A549 (cell line): ENCODE measurements at regions not wholly inside any gene's neighbourhood (a gene's known extent, or its start where the extent isn't known, plus 50 kb on each side); places are given as distances from the start of the nearest gene placed in this dataset.

ENCODE experiments used
- ATAC-seq, 2 experiments: fragments of 200-7000 bp in 1 of 2; fragments of >200 bp in 1 of 2; cut with Nextera tagmentation in 1 of 2; cut with Tn5 transposase in 1 of 2; 3 replicates each; pipeline versions ENCODE4 v1.8.0 to v1.9.1; 2018 to 2020; ENCODE audit warnings: mild to moderate bottlenecking in 1 of 2, moderate library complexity in 1 of 2
- CTCF ChIA-PET: fragments of 300-600 bp; sonication (Branson Sonifier 250); formaldehyde crosslinking; extraction: SDS; loops from one replicate; lab custom pipeline; 2021; ENCODE audit warnings: antibody characterized with exemption, inconsistent platforms; lab: Yijun Ruan, JAX
- POLR2A ChIA-PET: fragments of 350-600 bp; formaldehyde crosslinking; extraction: SDS; loops from one replicate; lab custom pipeline; 2021; ENCODE audit warnings: antibody characterized with exemption, inconsistent platforms; lab: Yijun Ruan, JAX
- DNase-seq, 2 experiments: peaks; one replicate each; pipeline versions ENCODE4 v3.0.0 to v3.0.0-alpha.2; 2011 to 2016; ENCODE audit warnings: low read depth in 1 of 2, low spot score in 1 of 2
- FAIRE-seq: peaks from 2 replicates; lab custom pipeline; 2011; peaks lifted over from hg19 to GRCh38; lab: Jason Lieb, UNC
- H3K27ac ChIP-seq, 2 experiments: fragments of >200 bp; sonication (Bioruptor Twin); formaldehyde crosslinking; 3 replicates each; pipeline ENCODE4 v1.5.1; 2016 to 2017
- H3K4me1 ChIP-seq: fragments of >200 bp; sonication (Bioruptor Twin); formaldehyde crosslinking; 3 replicates; pipeline ENCODE4 v1.6.1; 2016
- H3K4me2 ChIP-seq: fragments of >200 bp; sonication (Bioruptor Twin); formaldehyde crosslinking; 3 replicates; pipeline ENCODE4 v1.6.1; 2016
- H3K4me3 ChIP-seq: fragments of >200 bp; sonication (Bioruptor Twin); formaldehyde crosslinking; 3 replicates; pipeline ENCODE4 v1.5.1; 2016
- H3K9me3 ChIP-seq: fragments of >200 bp; sonication (Bioruptor Twin); formaldehyde crosslinking; 3 replicates; pipeline ENCODE4 v1.6.1; 2016
- BCL3 ChIP-seq: fragments of >200 bp; sonication (Bioruptor Twin); formaldehyde crosslinking; IDR thresholded peaks from 3 replicates; pipeline ENCODE4 v1.6.1; 2016
- CEBPB ChIP-seq, 2 experiments: fragments of >200 bp in 1 of 2; sonication (Bioruptor Twin) in 1 of 2; formaldehyde crosslinking in 1 of 2; IDR thresholded peaks; 2 replicates each; pipeline ENCODE4 v1.6.1; 2012 to 2016
- CHD2 ChIP-seq: fragments of 150-350 bp; IDR thresholded peaks from 2 replicates; pipeline ENCODE4 v1.6.1; 2014; ENCODE audit warnings: low read length; ENCODE audit not compliant: partially characterized antibody
- E2F6 ChIP-seq: IDR thresholded peaks from 2 replicates; pipeline ENCODE4 v1.6.1; 2012; ENCODE audit warnings: low read depth, borderline replicate concordance
- EHF ChIP-seq: fragments of 250-450 bp; sonication (Bioruptor Pico); IDR thresholded peaks from 2 replicates; pipeline ENCODE4 v1.5.0; 2020; ENCODE audit warnings: mild to moderate bottlenecking
- EHMT2 ChIP-seq: fragments of 200-600 bp; sonication (generic); IDR thresholded peaks from 2 replicates; pipeline ENCODE4 v1.6.1; 2016; ENCODE audit warnings: antibody characterized with exemption, low read depth, mild to moderate bottlenecking, moderate library complexity
- ELK1 ChIP-seq: fragments of 150-350 bp; IDR thresholded peaks from 2 replicates; pipeline ENCODE4 v1.6.1; 2014; ENCODE audit warnings: low read depth, mild to moderate bottlenecking, low read length
- GATA3 ChIP-seq: IDR thresholded peaks from 2 replicates; pipeline ENCODE4 v1.6.1; 2012; ENCODE audit warnings: borderline replicate concordance
- HDAC2 ChIP-seq: fragments of 200-600 bp; sonication (generic); IDR thresholded peaks from 2 replicates; pipeline ENCODE4 v1.6.1; 2016
- HOXA7 ChIP-seq: fragments of 250-450 bp; sonication (Bioruptor Pico); IDR thresholded peaks from 2 replicates; pipeline ENCODE4 v1.5.0; 2020; ENCODE audit warnings: mild to moderate bottlenecking, moderate library complexity
- JUNB ChIP-seq: fragments of >200 bp; sonication (Bioruptor Twin); formaldehyde crosslinking; IDR thresholded peaks from 2 replicates; pipeline ENCODE4 v1.6.1; 2016
- MAZ ChIP-seq: fragments of 150-350 bp; IDR thresholded peaks from 2 replicates; pipeline ENCODE4 v1.6.1; 2014; ENCODE audit warnings: antibody characterized with exemption, low read depth, low read length, borderline replicate concordance
- MYC ChIP-seq: IDR thresholded peaks from 2 replicates; pipeline ENCODE4 v1.6.1; 2012; ENCODE audit warnings: mild to moderate bottlenecking, inconsistent platforms, low read length, improper control_type of control experiment, borderline replicate concordance
- NR3C1 ChIP-seq: fragments of >200 bp; sonication (Bioruptor Twin); formaldehyde crosslinking; IDR thresholded peaks from 3 replicates; pipeline ENCODE4 v1.6.1; 2017
- POLR2A ChIP-seq: IDR thresholded peaks from 2 replicates; pipeline ENCODE4 v1.6.1; 2012; ENCODE audit warnings: mild to moderate bottlenecking, low read length
- TP53 ChIP-seq: fragments of 250-450 bp; sonication (Bioruptor Pico); IDR thresholded peaks from 2 replicates; pipeline ENCODE4 v1.5.0; 2021; ENCODE audit warnings: mild to moderate bottlenecking, moderate library complexity
- ZNF302 ChIP-seq: fragments of 250-450 bp; sonication (Bioruptor Pico); IDR thresholded peaks from 2 replicates; pipeline ENCODE4 v1.9.0; 2021; ENCODE audit warnings: inconsistent platforms, mild to moderate bottlenecking, moderate library complexity
- ZSCAN20 ChIP-seq: fragments of 250-450 bp; sonication (Bioruptor Pico); IDR thresholded peaks from 2 replicates; pipeline ENCODE4 v1.8.0; 2022; ENCODE audit warnings: mild to moderate bottlenecking, moderate library complexity
- WGBS: methylation state at CpG from one replicate; pipeline ENCODE4 v1.1.6; 2017; ENCODE audit errors: missing lambda C conversion rate; 5-methylcytosine and 5-hydroxymethylcytosine counted together
- TF ChIP-seq, protein P1 (sequence below): IDR thresholded peaks from 2 replicates; pipeline ENCODE4 v1.6.1; 2012
- TF ChIP-seq, protein P2 (sequence below): fragments of >200 bp; sonication (Bioruptor Twin); formaldehyde crosslinking; IDR thresholded peaks from 2 replicates; pipeline ENCODE4 v1.6.1; 2016

DNA sequence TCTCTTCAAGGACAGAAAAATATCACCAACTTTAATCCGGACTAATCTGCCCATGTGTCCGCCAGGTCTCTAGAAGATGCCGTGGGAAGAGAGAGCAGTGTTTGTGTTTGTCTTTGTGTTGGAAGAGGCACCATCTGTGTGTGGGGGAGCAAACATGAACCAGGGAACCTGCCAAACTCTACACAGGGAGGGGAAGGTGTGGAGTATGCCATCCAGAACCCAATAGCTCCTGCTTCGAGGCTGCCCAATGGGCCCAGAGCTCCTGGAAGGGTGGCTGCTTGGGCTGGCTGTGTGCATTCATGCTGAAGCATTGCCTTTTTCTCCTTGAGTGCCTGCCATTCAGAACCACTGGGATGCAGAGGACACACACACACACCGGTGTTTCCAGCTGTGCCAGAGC is 536.2 kb downstream of the MID1IP1 start:
- ATAC-seq (no peak), FAIRE-seq (no peak), DNase-seq (no peak)
- TF ChIP-seq NR3C1 (no peak), TP53 (CRISPR knock-in tag) (no peak), E2F6 (no peak), ZNF302 (no peak), MAZ (no peak), BCL3 (no peak), CEBPB (IDR thresholded peaks at IDR 0.05) (no peak), EHF (CRISPR knock-in tag) (no peak), CHD2 (no peak)
- TF ChIP-seq, protein P1, sequence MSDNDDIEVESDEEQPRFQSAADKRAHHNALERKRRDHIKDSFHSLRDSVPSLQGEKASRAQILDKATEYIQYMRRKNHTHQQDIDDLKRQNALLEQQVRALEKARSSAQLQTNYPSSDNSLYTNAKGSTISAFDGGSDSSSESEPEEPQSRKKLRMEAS = no peak
- CTCF ChIA-PET = no interaction called here
- 61% methylated on average over 4 of the region's 5 CpGs for WGBS
- no peak overlapping the region for H3K27ac ChIP-seq
- no peak overlapping the region for H3K4me2 ChIP-seq
- POLR2A ChIA-PET = no interaction called here
- H3K4me1 ChIP-seq = no peaks in the 10 kb centered on the region
- no peaks in the 10 kb centered on the region for H3K9me3 ChIP-seq
- no peak overlapping the region for H3K4me3 ChIP-seq

DNA sequence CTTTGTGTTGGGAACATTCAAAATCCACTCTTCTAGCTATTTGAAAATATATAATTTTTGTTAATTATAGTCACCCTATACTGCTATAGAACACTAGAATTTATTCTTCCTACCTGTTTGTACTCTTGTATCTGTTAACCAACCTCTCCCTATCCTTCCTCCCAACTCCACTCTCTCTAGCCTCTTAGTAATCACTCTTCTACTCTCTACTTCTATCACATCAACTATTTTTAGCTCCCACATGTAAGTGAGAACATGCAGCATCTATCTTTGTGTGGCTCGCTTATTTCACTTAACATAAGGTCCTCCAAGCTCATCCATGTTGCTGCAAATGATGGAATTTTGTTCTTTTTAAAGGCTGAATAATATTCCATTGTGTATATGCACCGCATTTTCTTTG is 537.3 kb downstream of the MID1IP1 start:
- DNase-seq (no peak), ATAC-seq (no peak)
- no peak for TF ChIP-seq JUNB
- no peak for TF ChIP-seq MYC
- TF ChIP-seq HOXA7 (CRISPR knock-in tag) = no peak
- TF ChIP-seq EHMT2 = no peak
- TF ChIP-seq GATA3 = no peak
- TF ChIP-seq HDAC2 = no peak
- TF ChIP-seq ZSCAN20 = no peak
- TF ChIP-seq BCL3 = no peak
- no peak for TF ChIP-seq POLR2A
- TF ChIP-seq, protein P1 = no peak
- TF ChIP-seq, all 56 proteins: peak for 0
- H3K4me2 ChIP-seq = no peak overlapping the region
- no peaks in the 10 kb centered on the region for H3K4me1 ChIP-seq
- CTCF ChIA-PET = no interaction called here
- no peak overlapping the region for H3K27ac ChIP-seq
- H3K9me3 ChIP-seq = no peaks in the 10 kb centered on the region
- POLR2A ChIA-PET = no interaction called here
- FAIRE-seq = no peak
- WGBS = 3% methylated on average over 2 of the region's 2 CpGs
- H3K4me3 ChIP-seq = no peak overlapping the region

DNA sequence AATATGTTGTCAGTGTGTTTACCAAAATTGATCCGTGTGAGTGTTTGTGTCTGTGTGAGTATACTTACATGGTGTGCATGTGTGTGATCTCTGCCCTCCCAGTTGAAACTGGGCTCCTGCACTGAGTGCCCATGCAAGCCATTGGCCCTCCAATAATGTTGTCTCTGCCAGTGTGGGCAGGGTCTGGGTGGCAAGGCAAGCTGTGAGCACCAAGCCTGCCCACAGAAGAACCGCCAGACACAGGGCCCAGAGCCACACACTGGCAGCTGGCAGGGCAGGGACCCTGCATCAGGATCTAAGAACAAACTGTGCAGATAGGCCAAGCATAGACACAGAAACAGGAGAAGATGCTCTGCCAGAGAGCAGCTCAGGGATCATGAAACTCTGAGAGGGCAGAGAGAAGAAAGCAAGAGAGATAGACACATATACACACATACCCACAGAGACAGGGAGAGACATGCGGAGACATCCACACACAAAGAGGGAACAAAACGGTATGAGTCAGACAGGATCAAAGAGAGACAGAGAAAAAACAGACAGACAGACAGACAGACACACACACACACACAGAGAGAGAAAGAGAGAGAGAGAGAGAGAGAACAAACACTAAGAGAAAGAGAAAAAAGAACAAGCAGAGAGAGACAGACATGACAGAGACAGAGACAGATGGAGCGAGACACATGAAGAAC is 555.0 kb downstream of the MID1IP1 start:
- no peak overlapping the region for H3K4me2 ChIP-seq
- H3K4me1 ChIP-seq = no peaks in the 10 kb centered on the region
- H3K4me3 ChIP-seq = no peak overlapping the region
- WGBS = 30% methylated on average over 5 of the region's 5 CpGs
- H3K27ac ChIP-seq = no peak overlapping the region
- DNase-seq (no peak), ATAC-seq (no peak), FAIRE-seq (no peak)
- ChIA-PET POLR2A (no interaction called here), CTCF (interaction anchor here (0.6 kb wide), 1 partner anchor 10 kb away, joined by 3 read pairs; no protein-coding TSS in a partner anchor)
- no peaks in the 10 kb centered on the region for H3K9me3 ChIP-seq
- TF ChIP-seq ELK1 = no peak
- TF ChIP-seq, protein P2, sequence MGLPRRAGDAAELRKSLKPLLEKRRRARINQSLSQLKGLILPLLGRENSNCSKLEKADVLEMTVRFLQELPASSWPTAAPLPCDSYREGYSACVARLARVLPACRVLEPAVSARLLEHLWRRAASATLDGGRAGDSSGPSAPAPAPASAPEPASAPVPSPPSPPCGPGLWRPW = no peak
